OCI-LY7 (cell line): ENCODE measurements at regions not wholly inside any gene's neighbourhood (a gene's known extent, or its start where the extent isn't known, plus 50 kb on each side); places are given as distances from the start of the nearest gene placed in this dataset.

Experiments used
- CTCF ChIP-seq: fragments of 200-600 bp; sonication (generic); conservative IDR thresholded peaks from 2 replicates; pipeline ENCODE4 v1.5.1; 2014; ENCODE audit warnings: mild to moderate bottlenecking, antibody characterized with exemption, low read length, moderate library complexity, mixed read lengths
- EZH2phosphoT487 ChIP-seq: fragments of 200-600 bp; sonication (generic); IDR thresholded peaks from 2 replicates; pipeline ENCODE4 v1.6.1; 2018; ENCODE audit warnings: low read depth, borderline replicate concordance, mild to moderate bottlenecking, mixed run types, antibody characterized with exemption, low read length, moderate library complexity, mixed read lengths

DNA sequence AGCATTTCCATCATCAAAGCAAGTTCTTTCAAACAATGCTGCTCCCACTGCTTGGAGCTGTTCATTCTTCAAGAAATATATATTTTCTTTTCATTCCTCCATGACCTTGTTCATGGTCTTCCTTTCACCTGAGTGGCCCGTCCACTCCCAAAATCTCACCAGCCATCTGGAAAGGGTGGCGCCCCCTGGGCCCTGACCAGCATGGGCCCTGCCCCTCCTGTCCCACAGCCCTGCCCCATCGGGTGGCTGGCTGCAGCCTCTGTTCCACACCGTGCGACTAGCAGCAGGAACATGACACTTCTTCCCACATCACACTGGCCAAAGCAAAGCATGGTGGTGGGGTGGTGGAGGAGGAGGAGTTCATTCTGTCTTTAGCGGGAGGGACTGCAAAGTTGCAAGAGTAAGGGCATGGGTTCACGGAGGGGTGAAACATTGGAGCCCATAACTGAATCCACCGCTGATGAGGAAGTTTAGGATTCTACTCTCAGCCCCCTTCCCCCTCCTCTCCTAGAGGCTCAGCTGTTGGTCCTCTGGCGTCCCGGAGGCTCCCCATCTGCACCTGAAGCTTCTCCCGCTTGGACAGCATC lies 195.2 kb upstream of the SLC24A3 start:
- TF ChIP-seq CTCF (no peak), EZH2phosphoT487 (no peak)
